LNCaP clone FGC (cell line): ENCODE measurements at regions not wholly inside any gene's neighbourhood (a gene's known extent, or its start where the extent isn't known, plus 50 kb on each side); places are given as distances from the start of the nearest gene placed in this dataset.
A peak's percentile ranks its signal among the peaks of the same experiment; 100 is the strongest.

ENCODE experiments used
- DNase-seq: peaks from one replicate; pipeline ENCODE4 v3.0.0-alpha.2; 2011; ENCODE audit warnings: low read depth
- H3K4me3 ChIP-seq: 2 replicates; pipeline ENCODE4 v1.5.1; 2011; ENCODE audit warnings: mild to moderate bottlenecking, low read depth, low read length, control low read depth
- TF ChIP-seq, protein P1 (sequence below): IDR thresholded peaks from 2 replicates; pipeline ENCODE4 v1.5.1; 2012; ENCODE audit warnings: mild to moderate bottlenecking; ENCODE audit not compliant: control insufficient read depth, insufficient read depth; ENCODE audit errors: extremely low read depth

DNA sequence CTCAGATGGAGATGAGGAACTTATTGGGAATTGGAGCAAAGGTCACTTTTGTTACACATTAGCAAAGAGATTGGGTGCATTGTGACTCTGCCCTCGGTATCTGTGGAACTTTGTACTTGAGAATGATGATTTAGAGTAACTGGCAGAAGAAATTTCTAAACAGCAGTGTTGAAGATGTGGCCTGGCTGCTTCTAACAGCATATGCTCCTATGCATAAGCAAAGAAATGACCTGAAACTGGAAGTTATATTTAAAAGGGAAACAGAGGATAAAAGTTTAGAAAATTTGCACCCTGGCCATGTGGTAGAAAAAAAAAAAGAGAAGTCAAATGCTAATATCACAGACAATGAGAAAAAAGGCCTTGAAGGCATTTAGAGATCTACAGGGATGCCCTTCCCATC lies 256.8 kb upstream of the ZC3H15 start:
- TF ChIP-seq, protein P1, sequence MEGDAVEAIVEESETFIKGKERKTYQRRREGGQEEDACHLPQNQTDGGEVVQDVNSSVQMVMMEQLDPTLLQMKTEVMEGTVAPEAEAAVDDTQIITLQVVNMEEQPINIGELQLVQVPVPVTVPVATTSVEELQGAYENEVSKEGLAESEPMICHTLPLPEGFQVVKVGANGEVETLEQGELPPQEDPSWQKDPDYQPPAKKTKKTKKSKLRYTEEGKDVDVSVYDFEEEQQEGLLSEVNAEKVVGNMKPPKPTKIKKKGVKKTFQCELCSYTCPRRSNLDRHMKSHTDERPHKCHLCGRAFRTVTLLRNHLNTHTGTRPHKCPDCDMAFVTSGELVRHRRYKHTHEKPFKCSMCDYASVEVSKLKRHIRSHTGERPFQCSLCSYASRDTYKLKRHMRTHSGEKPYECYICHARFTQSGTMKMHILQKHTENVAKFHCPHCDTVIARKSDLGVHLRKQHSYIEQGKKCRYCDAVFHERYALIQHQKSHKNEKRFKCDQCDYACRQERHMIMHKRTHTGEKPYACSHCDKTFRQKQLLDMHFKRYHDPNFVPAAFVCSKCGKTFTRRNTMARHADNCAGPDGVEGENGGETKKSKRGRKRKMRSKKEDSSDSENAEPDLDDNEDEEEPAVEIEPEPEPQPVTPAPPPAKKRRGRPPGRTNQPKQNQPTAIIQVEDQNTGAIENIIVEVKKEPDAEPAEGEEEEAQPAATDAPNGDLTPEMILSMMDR = no peak

DNA sequence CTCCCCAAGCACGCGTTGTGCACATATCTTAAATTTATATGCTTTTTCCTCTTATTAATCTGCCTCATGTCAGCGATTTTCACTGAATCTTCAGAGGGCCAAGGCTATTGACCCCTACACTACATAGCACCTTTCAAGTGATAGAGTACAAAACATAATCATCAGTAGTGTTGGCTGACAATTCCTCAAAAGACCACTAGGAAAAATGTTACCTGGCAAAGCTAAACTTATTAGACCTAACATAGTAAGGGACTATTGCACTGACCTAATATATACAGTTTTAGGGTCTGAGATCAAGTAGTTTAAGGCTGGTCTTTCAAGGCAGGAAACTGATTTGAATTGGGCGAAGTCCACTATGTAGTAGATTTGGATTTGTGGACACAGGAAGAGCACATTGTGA lies 244.2 kb upstream of the ZC3H15 start:
- DNase-seq = no peak
- no peak overlapping the region for H3K4me3 ChIP-seq

More for the DNA sequence above, 256.8 kb upstream of the ZC3H15 start:
- H3K4me3 ChIP-seq = no peak overlapping the region
- no peak for DNase-seq

GRCh38 chr2:186254759-186255158 lies 231.3 kb upstream of the ZC3H15 start:
- no peak overlapping the region for H3K4me3 ChIP-seq
- no peak for DNase-seq
- TF ChIP-seq, protein P1 = no peak

More for the DNA sequence above, 244.2 kb upstream of the ZC3H15 start:
- TF ChIP-seq, protein P1 = no peak

DNA sequence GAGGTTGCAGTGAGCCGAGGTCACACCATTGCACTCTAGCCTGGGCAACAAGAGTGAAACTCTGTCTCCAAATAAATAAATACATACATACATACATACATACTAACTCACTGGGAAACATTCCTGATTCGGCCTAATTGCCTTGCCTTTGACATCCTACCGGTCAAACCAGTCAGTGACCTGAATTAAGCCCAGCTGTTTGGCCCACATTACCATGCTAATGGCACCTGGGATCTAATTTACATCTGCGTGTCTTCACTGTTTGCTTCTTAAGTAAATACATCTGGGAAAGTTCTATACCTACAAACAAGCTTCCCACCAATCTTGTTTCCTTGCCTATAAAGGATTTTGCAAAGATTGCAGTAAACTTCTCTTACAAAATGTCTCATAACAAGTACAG lies 230.2 kb upstream of the ZC3H15 start:
- no peak overlapping the region for H3K4me3 ChIP-seq
- TF ChIP-seq, protein P1 = no peak
- peak; percentile 27 for DNase-seq

DNA sequence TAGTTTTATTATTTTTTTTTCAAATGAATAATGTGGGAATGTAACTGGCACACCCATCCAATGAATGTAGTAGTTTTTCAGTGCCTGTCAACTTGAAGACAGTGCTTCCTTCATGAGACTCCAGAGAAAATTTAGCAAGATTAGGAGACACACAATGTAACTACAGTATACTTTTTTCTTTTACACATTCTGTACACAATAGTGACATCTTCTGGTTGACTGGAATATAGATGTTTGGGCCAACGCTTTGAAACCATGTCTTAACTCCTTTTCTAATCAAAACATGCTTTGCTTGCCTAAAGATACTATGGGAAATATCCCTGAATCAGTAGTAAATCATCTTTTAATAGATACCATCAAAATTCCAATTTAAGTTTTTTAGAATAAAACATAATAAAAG lies 229.5 kb upstream of the ZC3H15 start:
- H3K4me3 ChIP-seq = no peak overlapping the region
- TF ChIP-seq, protein P1 = peak; percentile 58
- peak; percentile 15 for DNase-seq

DNA sequence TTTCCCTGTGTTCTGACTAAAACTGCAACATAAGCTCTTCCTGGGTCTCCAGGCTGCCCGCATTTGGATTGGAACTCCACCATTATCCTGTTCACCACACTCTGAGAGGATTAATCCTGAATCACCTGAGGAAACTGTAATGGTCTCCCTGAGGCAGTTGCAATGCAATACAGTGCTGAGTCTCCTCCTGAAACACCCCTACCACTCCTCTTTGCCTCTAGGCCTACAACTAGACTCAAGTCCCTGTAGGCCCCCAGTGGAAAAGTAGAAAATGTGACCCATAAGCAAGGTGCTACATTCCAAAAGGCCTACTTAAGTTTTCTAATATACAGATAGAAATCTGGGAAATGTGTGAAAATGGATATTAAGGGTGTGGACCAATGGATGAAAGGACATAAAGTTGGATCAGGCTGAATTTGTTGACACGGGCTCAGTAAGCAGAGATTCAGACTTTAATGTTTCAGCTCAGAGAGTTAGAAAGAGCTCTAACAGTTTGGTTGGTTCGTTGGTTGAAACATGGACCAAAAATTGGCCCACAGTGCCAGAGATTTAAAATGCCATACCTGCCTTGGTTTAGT lies 222.3 kb upstream of the ZC3H15 start:
- no peak for DNase-seq
- no peak overlapping the region for H3K4me3 ChIP-seq
- TF ChIP-seq, protein P1 = no peak

DNA sequence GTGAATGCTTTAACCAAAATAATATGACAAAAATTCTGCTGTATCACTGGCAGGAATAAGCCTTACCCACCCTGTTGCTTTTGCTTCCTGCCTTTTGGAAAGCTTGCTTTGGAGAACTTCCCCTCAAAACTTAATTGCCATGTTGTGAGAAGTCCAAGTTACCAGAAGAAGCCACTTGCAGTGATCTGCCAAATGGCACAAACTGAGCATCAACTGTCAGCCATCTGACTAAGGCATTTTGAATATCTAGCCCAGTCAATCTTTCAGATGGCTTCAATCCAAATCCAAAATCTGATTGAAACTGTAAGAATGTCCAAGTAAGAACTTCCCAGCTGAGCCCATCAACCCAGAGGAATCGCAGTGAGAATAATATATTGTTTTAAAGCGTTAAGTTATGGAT lies 216.5 kb upstream of the ZC3H15 start:
- no peak overlapping the region for H3K4me3 ChIP-seq
- TF ChIP-seq, protein P1 = no peak
- DNase-seq = no peak
